IMR-90 (cell line): ENCODE measurements at regions not wholly inside any gene's neighbourhood (a gene's known extent, or its start where the extent isn't known, plus 50 kb on each side); places are given as distances from the start of the nearest gene placed in this dataset.

Source experiments
- ATAC-seq: fragments of 200-7000 bp; cut with Tn5 transposase; 2 replicates; pipeline ENCODE4 v1.9.1; 2020; ENCODE audit warnings: low read depth, mild to moderate bottlenecking, moderate library complexity
- BruUV-seq: library from RNA; stranded (reverse); fragments of 400-500 nt; replicated peaks from 2 replicates; lab custom pipeline; 2021; lab: Mats Ljungman, UMichigan
- CTCF ChIA-PET: fragments of 300-600 bp; formaldehyde crosslinking; extraction: SDS; loops from one replicate; lab custom pipeline; 2021; ENCODE audit warnings: antibody characterized with exemption; lab: Yijun Ruan, JAX
- POLR2A ChIA-PET: fragments of 300-600 bp; sonication (Branson Sonifier 250); formaldehyde crosslinking; loops from one replicate; lab custom pipeline; 2022; ENCODE audit warnings: antibody characterized with exemption; ENCODE audit not compliant: unreplicated experiment; lab: Charles Lee
- DNase-seq: peaks from one replicate; pipeline ENCODE4 v3.0.0; 2013
- H2AFZ ChIP-seq: replicated peaks from 2 replicates; pipeline ENCODE3; 2013; ENCODE audit warnings: low read length, mild to moderate bottlenecking; ENCODE audit not compliant: poor library complexity
- H2AK5ac ChIP-seq: 2 replicates; pipeline ENCODE4 v1.6.1; 2013; ENCODE audit warnings: low read depth, low read length, inconsistent platforms
- H2AK9ac ChIP-seq: replicated peaks from 2 replicates; pipeline ENCODE3; 2013; ENCODE audit warnings: mild to moderate bottlenecking, low read depth, low read length, moderate library complexity; ENCODE audit not compliant: poor library complexity
- H2BK120ac ChIP-seq: 2 replicates; pipeline ENCODE4 v1.6.1; 2013; ENCODE audit warnings: low read depth, low read length, inconsistent platforms
- H2BK15ac ChIP-seq: 3 replicates; pipeline ENCODE4 v1.6.1; 2013; ENCODE audit warnings: low read depth, low read length, inconsistent platforms
- H2BK20ac ChIP-seq: 2 replicates; pipeline ENCODE4 v1.6.1; 2013; ENCODE audit warnings: low read depth, mild to moderate bottlenecking, inconsistent platforms, low read length, moderate library complexity
- H2BK5ac ChIP-seq: 2 replicates; pipeline ENCODE4 v1.6.1; 2013; ENCODE audit warnings: mild to moderate bottlenecking, low read depth, low read length, inconsistent platforms; ENCODE audit not compliant: poor library complexity, severe bottlenecking
- H3K14ac ChIP-seq: replicated peaks from 2 replicates; pipeline ENCODE4 v1.6.1; 2013; ENCODE audit warnings: low read depth, low read length, inconsistent platforms
- H3K18ac ChIP-seq: 2 replicates; pipeline ENCODE4 v1.6.1; 2013; ENCODE audit warnings: low read depth, low read length, control low read depth
- H3K23ac ChIP-seq: 2 replicates; pipeline ENCODE4 v1.6.1; 2013; ENCODE audit warnings: low read depth, low read length, inconsistent platforms
- H3K27ac ChIP-seq: 2 replicates; pipeline ENCODE4 v1.5.1; 2013; ENCODE audit warnings: mild to moderate bottlenecking, control low read depth, low read length; ENCODE audit not compliant: insufficient read depth
- H3K27me3 ChIP-seq: 2 replicates; pipeline ENCODE4 v1.6.1; 2013; ENCODE audit warnings: low read length; ENCODE audit not compliant: control insufficient read depth, insufficient read depth
- H3K36me3 ChIP-seq: 2 replicates; pipeline ENCODE4 v1.6.1; 2013; ENCODE audit warnings: low read length, mixed read lengths; ENCODE audit not compliant: control insufficient read depth, insufficient read depth
- H3K4ac ChIP-seq: 2 replicates; pipeline ENCODE4 v1.6.1; 2013; ENCODE audit warnings: low read depth, low read length, inconsistent platforms
- H3K4me1 ChIP-seq: 2 replicates; pipeline ENCODE4 v1.6.1; 2013; ENCODE audit warnings: low read length, mixed read lengths; ENCODE audit not compliant: control insufficient read depth, insufficient read depth
- H3K4me2 ChIP-seq: 2 replicates; pipeline ENCODE4 v1.6.1; 2013; ENCODE audit warnings: low read depth, mild to moderate bottlenecking, control low read depth, low read length, moderate library complexity
- H3K4me3 ChIP-seq: 2 replicates; pipeline ENCODE4 v1.5.1; 2013; ENCODE audit warnings: low read depth, mild to moderate bottlenecking, control low read depth, low read length, moderate library complexity; ENCODE audit not compliant: insufficient read depth
- H3K56ac ChIP-seq: 2 replicates; pipeline ENCODE4 v1.6.1; 2013; ENCODE audit warnings: low read length, inconsistent platforms; ENCODE audit not compliant: insufficient read depth; ENCODE audit errors: extremely low read depth
- H3K79me1 ChIP-seq, 2 experiments: 2 replicates each; pipeline ENCODE4 v1.6.1; 2013; ENCODE audit warnings: low read length in 2 of 2, inconsistent platforms in 1 of 2, low read depth in 1 of 2
- H3K9ac ChIP-seq: 2 replicates; pipeline ENCODE4 v1.6.1; 2013; ENCODE audit warnings: low read depth, low read length, control low read depth
- H3K9me1 ChIP-seq: 2 replicates; pipeline ENCODE4 v1.6.1; 2013; ENCODE audit warnings: low read length, inconsistent platforms; ENCODE audit not compliant: insufficient read depth
- H3K9me3 ChIP-seq: 2 replicates; pipeline ENCODE4 v1.6.1; 2013; ENCODE audit warnings: low read length; ENCODE audit not compliant: control insufficient read depth, insufficient read depth
- H4K20me1 ChIP-seq: 2 replicates; pipeline ENCODE4 v1.6.1; 2013; ENCODE audit warnings: low read length, inconsistent platforms; ENCODE audit not compliant: insufficient read depth
- H4K5ac ChIP-seq: 2 replicates; pipeline ENCODE4 v1.6.1; 2013; ENCODE audit warnings: mild to moderate bottlenecking, low read depth, low read length, control low read depth
- H4K8ac ChIP-seq, 2 experiments: 2 replicates each; pipeline ENCODE4 v1.6.1; 2013; ENCODE audit warnings: low read depth in 2 of 2, low read length in 2 of 2, control low read depth in 1 of 2, inconsistent platforms in 1 of 2
- H4K91ac ChIP-seq: 2 replicates; pipeline ENCODE4 v1.6.1; 2013; ENCODE audit warnings: low read depth, low read length, inconsistent platforms; ENCODE audit not compliant: insufficient read depth
- CEBPB ChIP-seq: IDR thresholded peaks from 2 replicates; pipeline ENCODE4 v1.6.1; 2012; ENCODE audit warnings: low read depth, low read length, improper control_type of control experiment
- NFE2L2 ChIP-seq: fragments of 150-350 bp; IDR thresholded peaks from 2 replicates; pipeline ENCODE4 v1.6.1; 2016; ENCODE audit warnings: low read depth, mild to moderate bottlenecking, low read length
- RCOR1 ChIP-seq: IDR thresholded peaks from 2 replicates; pipeline ENCODE4 v1.6.1; 2012; ENCODE audit warnings: mild to moderate bottlenecking, low read length, improper control_type of control experiment; ENCODE audit not compliant: insufficient replicate concordance
- WGBS, 2 experiments: methylation state at CpG; one replicate each; pipeline versions ENCODE4 v1.1.5 to v1.1.7; 2013; ENCODE audit warnings: missing lambda C conversion rate in 2 of 2; ENCODE audit not compliant: insufficient read length in 1 of 2; ENCODE audit errors: extremely low coverage in 2 of 2; 5-methylcytosine and 5-hydroxymethylcytosine counted together
- dilution Hi-C: fragments of 300-500 bp; cut with HindIII; formaldehyde crosslinking; loops from one replicate; pipeline ENCODE4 v1.14.3; 2018; ENCODE audit warnings: low sequenced_read_pairs; ENCODE audit not compliant: unreplicated experiment
- in situ Hi-C: fragments of 300-500 bp; cut with MboI; formaldehyde crosslinking; loops from 3 replicates; pipeline ENCODE4 v1.14.3; 2019; ENCODE audit warnings: low sequenced_read_pairs, inconsistent platforms, mixed read lengths
- intact Hi-C: fragments of 100-400 bp; cut with micrococcal nuclease; formaldehyde crosslinking; loops from 2 replicates; pipeline ENCODE4 v1.10.0; 2022

DNA sequence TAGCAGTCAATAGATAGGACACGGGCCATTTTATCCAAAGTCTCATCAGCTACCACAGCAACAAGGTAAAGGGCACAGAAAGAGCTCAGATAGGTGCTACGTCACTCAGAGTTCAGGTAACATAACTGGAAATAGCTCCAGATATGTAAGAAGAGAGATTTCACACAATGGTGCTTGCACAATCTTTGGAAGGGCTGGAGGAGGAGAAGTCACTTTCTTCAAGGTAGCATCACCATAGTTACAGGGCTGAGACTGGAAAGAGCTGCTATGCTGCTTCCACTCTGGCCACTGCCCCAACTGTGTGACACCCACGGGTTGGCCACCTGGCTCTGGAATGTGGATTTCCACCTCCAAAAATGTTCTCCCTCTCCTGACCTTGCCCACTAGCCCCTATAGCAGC lies 448.8 kb upstream of the THBS1 start:
- peak overlapping the region; percentile 88 for H3K4ac ChIP-seq
- H4K8ac ChIP-seq = peak overlapping the region; percentile 83 to 93
- no peak overlapping the region for H2AFZ ChIP-seq
- H4K20me1 ChIP-seq = no peaks in the 10 kb centered on the region
- no peak for ATAC-seq
- no peak overlapping the region for H3K4me3 ChIP-seq
- H3K4me2 ChIP-seq = peak overlapping the region; percentile 5; the same call in 1 of the 2 replicates
- peaks cover 0 to 28% of the 10 kb centered on the region in 2 experiments; a peak in 3 of 4 replicates for H3K79me1 ChIP-seq
- DNase-seq = no peak
- H3K4me1 ChIP-seq = peaks cover 48% of the 10 kb centered on the region
- peak overlapping the region; percentile 99 for H2BK120ac ChIP-seq
- peak overlapping the region; percentile 22; the same call in 1 of the 2 replicates for H3K9ac ChIP-seq
- CTCF ChIA-PET = interaction anchor here (0.5 to 0.6 kb wide), 2 partner anchors 53 to 233 kb away, joined by 3 read pairs; no protein-coding TSS in a partner anchor
- H3K23ac ChIP-seq = peak overlapping the region; percentile 78
- H4K5ac ChIP-seq = peak overlapping the region; percentile 96
- H4K91ac ChIP-seq = peak overlapping the region; percentile 93
- intact Hi-C loops (loop anchor here (2.0 kb wide), 1 partner anchor 135 kb away; no protein-coding TSS in a partner anchor), dilution Hi-C loops (no loop called here), in situ Hi-C loops (no loop called here)
- peak overlapping the region; percentile 96 for H3K18ac ChIP-seq
- peak overlapping the region; percentile 13 for H2AK9ac ChIP-seq
- peak overlapping the region; percentile 79 for H3K27ac ChIP-seq
- POLR2A ChIA-PET = no interaction called here
- H3K9me3 ChIP-seq = no peaks in the 10 kb centered on the region
- peaks cover 36% of the 10 kb centered on the region for H3K9me1 ChIP-seq
- H3K56ac ChIP-seq = peak overlapping the region; percentile 51
- peak overlapping the region; percentile 97 for H2AK5ac ChIP-seq
- WGBS, 2 experiments = no CpG with 5 or more reads among the region's 3 CpGs
- TF ChIP-seq RCOR1 (no peak), NFE2L2 (no peak), CEBPB (peak; percentile 71)
- H2BK15ac ChIP-seq = peak overlapping the region; percentile 98
- H3K36me3 ChIP-seq = no peaks in the 10 kb centered on the region
- no peaks in the 10 kb centered on the region for H3K27me3 ChIP-seq
- H3K14ac ChIP-seq = peak overlapping the region; percentile 90
- H2BK5ac ChIP-seq = peak overlapping the region; percentile 89
- BruUV-seq = no TSS peak
- peak overlapping the region; percentile 100 for H2BK20ac ChIP-seq
